ENCODE measurements at regions not wholly inside any gene's neighbourhood (a gene's known extent, or its start where the extent isn't known, plus 50 kb on each side); places are given as distances from the start of the nearest gene placed in this dataset.
"Not testable (repeated sequence)": the region's sequence is repeated elsewhere in the genome, so short reads cannot be mapped to it uniquely, and the experiment has no call there.

GRCh38 chr4:164676152-164676551 is 77.8 kb upstream of the SMIM31 start:
- H2BK15ac ChIP-seq (ENCODE audit: low read length); POLR2A ChIA-PET (ENCODE audit: partially characterized antibody); H2BK120ac ChIP-seq (replicated peaks; ENCODE audit: low read depth, low read length); H3K27me3 ChIP-seq (replicated peaks in 1 of 4; ENCODE audit: control insufficient read depth in 3 of 4, extremely low read depth in 1 of 4, insufficient read depth in 3 of 4, low read length in 3 of 4); H4K8ac ChIP-seq (ENCODE audit: extremely low read depth, insufficient read depth, low read length); H4K20me1 ChIP-seq (replicated peaks in 1 of 2; ENCODE audit: control insufficient read depth in 1 of 2, insufficient read depth in 2 of 2, low read length in 2 of 2); H3K4me3 ChIP-seq (ENCODE audit: extremely low read depth in 1 of 4, insufficient read depth in 2 of 4, low read depth in 3 of 4, low read length in 4 of 4); H3K36me3 ChIP-seq (ENCODE audit: control insufficient read depth in 2 of 4, insufficient read depth in 4 of 4, low read length in 3 of 4); H2BK20ac ChIP-seq (ENCODE audit: low read length); H4K5ac ChIP-seq (ENCODE audit: insufficient read length, low read depth, low read length); H3K14ac ChIP-seq (ENCODE audit: insufficient read length); H3K23me2 ChIP-seq (ENCODE audit: low read depth, low read length); H3K56ac ChIP-seq (replicated peaks; ENCODE audit: insufficient read length, low read depth, low read length); H3K9ac ChIP-seq (replicated peaks in 1 of 4; ENCODE audit: extremely low read depth in 1 of 4, low read depth in 3 of 4, low read length in 3 of 4); H3K4me1 ChIP-seq (replicated peaks in 1 of 4; ENCODE audit: control insufficient read depth in 3 of 4, insufficient read depth in 4 of 4, low read length in 3 of 4); H3K18ac ChIP-seq (ENCODE audit: extremely low read depth, low read length); H3K4me2 ChIP-seq (ENCODE audit: insufficient read depth in 1 of 2, low read depth in 2 of 2, low read length in 2 of 2); FAIRE-seq; H4K91ac ChIP-seq (replicated peaks; ENCODE audit: insufficient read length, low read length); H3K9me3 ChIP-seq (ENCODE audit: insufficient read depth in 2 of 2, low read depth in 1 of 2, low read length in 1 of 2); CTCF ChIA-PET (ENCODE audit: partially characterized antibody); H3K23ac ChIP-seq (ENCODE audit: insufficient read length); H2BK5ac ChIP-seq (ENCODE audit: low read depth, low read length); H3K79me1 ChIP-seq (ENCODE audit: low read depth, low read length); H3K27ac ChIP-seq (ENCODE audit: low read depth, low read length); H3K4ac ChIP-seq (replicated peaks; ENCODE audit: insufficient read length, low read depth, low read length); H2AK5ac ChIP-seq (ENCODE audit: low read depth, low read length); DNase-seq (ENCODE audit: low read depth in 1 of 2, low spot score in 2 of 2); H3K79me2 ChIP-seq (ENCODE audit: control insufficient read depth in 1 of 2, insufficient read depth in 2 of 2, low read length in 2 of 2); H2AFZ ChIP-seq (ENCODE audit: low read length); H2BK12ac ChIP-seq (ENCODE audit: low read depth, low read length): not testable (repeated sequence)
- WGBS, 2 experiments (ENCODE audit: extremely low coverage in 1 of 2, insufficient coverage in 1 of 2, insufficient read length in 1 of 2, insufficient replicate concordance in 2 of 2, low coverage in 1 of 2, low lambda C conversion rate in 2 of 2, missing lambda C conversion rate in 1 of 2): 94% methylated on average over 9 of the region's 9 CpGs; no CpG with 5 or more reads in 1 of the 2 experiments

All from H1 (cell line).